GM10266 (cell line): ENCODE measurements at regions not wholly inside any gene's neighbourhood (a gene's known extent, or its start where the extent isn't known, plus 50 kb on each side); places are given as distances from the start of the nearest gene placed in this dataset.
"Not testable (repeated sequence)": the region's sequence is repeated elsewhere in the genome, so short reads cannot be mapped to it uniquely, and the experiment has no call there.

ENCODE experiments used
- DNase-seq: peaks from one replicate; pipeline ENCODE4 v3.0.0; 2012; ENCODE audit errors: extremely low spot score
- CTCF ChIP-seq: IDR thresholded peaks from 2 replicates; pipeline ENCODE4 v1.5.1; 2012; ENCODE audit warnings: mild to moderate bottlenecking, low read depth; ENCODE audit not compliant: control insufficient read depth, insufficient read depth; ENCODE audit errors: missing control alignments

- no peak for DNase-seq
- no peak for TF ChIP-seq CTCF
Observed at GRCh38 chr2:236998758-236999157, 86.9 kb upstream of the COPS8 start.

GRCh38 chr2:237000481-237000880 is 85.2 kb upstream of the COPS8 start:
- DNase-seq = no peak
- no peak for TF ChIP-seq CTCF

- DNase-seq = not testable (repeated sequence)
Observed at GRCh38 chr2:237005341-237005740, 80.3 kb upstream of the COPS8 start.

- TF ChIP-seq CTCF = no peak
- no peak for DNase-seq
Observed at GRCh38 chr2:237011206-237011795, 74.4 kb upstream of the COPS8 start.

- no peak for DNase-seq
- no peak for TF ChIP-seq CTCF
Observed at GRCh38 chr2:237012004-237012403, 73.7 kb upstream of the COPS8 start.

- no peak for DNase-seq
- TF ChIP-seq CTCF = no peak
Observed at GRCh38 chr2:237012577-237013267, 73.0 kb upstream of the COPS8 start.

DNA sequence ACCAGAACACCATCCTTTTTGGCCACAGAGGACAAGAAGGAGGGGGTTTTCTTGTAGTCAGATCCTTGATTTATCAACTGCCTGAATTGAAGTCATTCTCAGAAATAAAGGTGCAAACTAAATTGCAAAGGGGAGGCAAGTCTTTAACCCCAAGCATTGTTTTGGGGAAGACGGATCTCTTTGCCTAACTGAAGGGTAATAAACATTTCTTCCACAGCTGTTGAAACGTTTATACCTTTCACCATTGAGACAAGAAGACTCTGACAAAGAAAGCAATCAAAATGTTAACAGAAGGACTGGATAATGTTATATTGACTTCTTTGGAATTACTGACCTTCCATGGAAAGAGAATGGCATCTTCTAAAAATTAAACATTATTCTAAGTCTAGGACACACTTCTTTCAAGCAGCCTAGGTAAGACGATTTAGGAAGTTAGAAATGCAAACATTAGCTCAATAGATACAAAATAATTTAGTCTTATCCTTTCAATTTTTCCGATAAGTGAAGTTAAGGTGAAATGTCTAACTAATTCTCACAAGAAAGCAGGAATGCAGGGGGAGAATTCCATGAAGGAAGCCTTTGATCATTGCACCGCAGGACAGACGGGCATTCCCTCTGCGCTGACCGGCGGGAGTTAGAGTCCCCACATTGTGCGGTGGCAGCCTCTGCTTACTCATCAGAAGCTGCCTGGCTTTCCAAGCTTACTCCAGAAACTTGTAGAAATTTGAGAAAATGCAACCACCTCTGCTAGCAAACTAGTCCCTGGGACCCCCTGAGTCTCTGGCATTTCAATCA is 69.4 kb upstream of the COPS8 start:
- DNase-seq = no peak
- no peak for TF ChIP-seq CTCF

DNA sequence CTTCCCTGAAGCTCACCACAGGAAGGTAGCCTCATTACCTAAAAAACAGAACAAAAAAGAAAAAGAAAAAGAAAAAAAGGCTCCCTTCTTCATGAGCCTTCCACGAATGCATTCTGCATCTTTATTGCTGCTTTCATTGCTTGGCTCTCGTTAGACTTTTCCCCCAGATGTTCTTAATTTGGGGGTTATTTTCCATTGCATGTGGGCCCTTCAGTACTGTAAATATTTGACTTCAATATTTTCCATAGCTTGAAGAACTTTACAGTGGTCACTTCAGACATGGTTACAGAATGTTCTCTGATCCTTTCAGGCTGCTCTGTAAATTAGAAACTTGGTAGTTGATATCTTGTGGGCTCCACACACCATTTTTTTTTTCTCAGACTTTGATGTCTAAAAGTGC is 65.6 kb upstream of the COPS8 start:
- no peak for DNase-seq
- TF ChIP-seq CTCF = no peak
